Neural crest cell (in vitro differentiated cells): ENCODE measurements at regions not wholly inside any gene's neighbourhood (a gene's known extent, or its start where the extent isn't known, plus 50 kb on each side); places are given as distances from the start of the nearest gene placed in this dataset.
"Not testable (repeated sequence)": the region's sequence is repeated elsewhere in the genome, so short reads cannot be mapped to it uniquely, and the experiment has no call there.

Experiments
- DNase-seq: peaks from one replicate; pipeline ENCODE4 v3.0.0; 2021; ENCODE audit warnings: low read depth, mixed read lengths, low spot score
- H3K27ac Mint-ChIP-seq: one replicate; pipeline ENCODE4 v1.8.0; 2021; ENCODE audit warnings: mild to moderate bottlenecking, mixed read lengths; ENCODE audit not compliant: unreplicated experiment
- H3K27me3 Mint-ChIP-seq: 2 replicates; pipeline ENCODE4 v1.8.0; 2021; ENCODE audit warnings: low read depth, mild to moderate bottlenecking, mixed read lengths
- H3K36me3 Mint-ChIP-seq: 2 replicates; pipeline ENCODE4 v1.8.0; 2021; ENCODE audit warnings: low read depth, mild to moderate bottlenecking, mixed read lengths
- H3K4me1 Mint-ChIP-seq: 2 replicates; pipeline ENCODE4 v1.8.0; 2021; ENCODE audit warnings: mixed read lengths
- H3K4me3 Mint-ChIP-seq: one replicate; pipeline ENCODE4 v1.8.0; 2021; ENCODE audit warnings: mild to moderate bottlenecking, mixed read lengths
- H3K9me3 Mint-ChIP-seq: 2 replicates; pipeline ENCODE4 v1.8.0; 2021; ENCODE audit warnings: mixed read lengths
- TF ChIP-seq, protein P1 (sequence below): fragments of 200-600 bp; sonication (generic); conservative IDR thresholded peaks from 2 replicates; pipeline ENCODE4 v1.5.0; 2021; ENCODE audit warnings: antibody characterized with exemption, mild to moderate bottlenecking

DNA sequence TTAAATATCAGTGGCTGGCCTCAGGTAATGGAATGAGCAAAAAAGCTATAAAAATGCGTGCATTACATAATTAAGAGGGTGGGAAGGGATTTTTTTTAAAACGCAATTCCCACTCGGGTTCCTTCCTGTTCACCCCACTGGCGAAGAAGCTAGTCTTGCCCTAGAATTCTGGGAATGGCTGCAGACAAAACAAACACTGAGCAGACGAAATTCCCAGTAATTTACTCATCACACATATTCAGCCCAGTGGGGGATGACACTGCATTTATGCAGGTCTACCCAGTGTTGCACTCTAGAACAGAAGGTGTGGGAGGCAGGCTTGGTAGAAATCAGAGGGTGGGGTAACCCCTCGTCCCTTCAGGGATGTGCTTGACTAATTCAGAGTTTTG lies 2695.0 kb upstream of the DEFB115 start:
- no peak for DNase-seq
- H3K36me3 Mint-ChIP-seq: peaks cover 41% of the 10 kb centered on the region
- no peaks in the 10 kb centered on the region for H3K27me3 Mint-ChIP-seq
- H3K4me1 Mint-ChIP-seq: no peaks in the 10 kb centered on the region
- no peak overlapping the region for H3K27ac Mint-ChIP-seq
- TF ChIP-seq, protein P1, sequence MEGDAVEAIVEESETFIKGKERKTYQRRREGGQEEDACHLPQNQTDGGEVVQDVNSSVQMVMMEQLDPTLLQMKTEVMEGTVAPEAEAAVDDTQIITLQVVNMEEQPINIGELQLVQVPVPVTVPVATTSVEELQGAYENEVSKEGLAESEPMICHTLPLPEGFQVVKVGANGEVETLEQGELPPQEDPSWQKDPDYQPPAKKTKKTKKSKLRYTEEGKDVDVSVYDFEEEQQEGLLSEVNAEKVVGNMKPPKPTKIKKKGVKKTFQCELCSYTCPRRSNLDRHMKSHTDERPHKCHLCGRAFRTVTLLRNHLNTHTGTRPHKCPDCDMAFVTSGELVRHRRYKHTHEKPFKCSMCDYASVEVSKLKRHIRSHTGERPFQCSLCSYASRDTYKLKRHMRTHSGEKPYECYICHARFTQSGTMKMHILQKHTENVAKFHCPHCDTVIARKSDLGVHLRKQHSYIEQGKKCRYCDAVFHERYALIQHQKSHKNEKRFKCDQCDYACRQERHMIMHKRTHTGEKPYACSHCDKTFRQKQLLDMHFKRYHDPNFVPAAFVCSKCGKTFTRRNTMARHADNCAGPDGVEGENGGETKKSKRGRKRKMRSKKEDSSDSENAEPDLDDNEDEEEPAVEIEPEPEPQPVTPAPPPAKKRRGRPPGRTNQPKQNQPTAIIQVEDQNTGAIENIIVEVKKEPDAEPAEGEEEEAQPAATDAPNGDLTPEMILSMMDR: no peak
- H3K4me3 Mint-ChIP-seq: no peak overlapping the region
- peaks cover 51% of the 10 kb centered on the region for H3K9me3 Mint-ChIP-seq

DNA sequence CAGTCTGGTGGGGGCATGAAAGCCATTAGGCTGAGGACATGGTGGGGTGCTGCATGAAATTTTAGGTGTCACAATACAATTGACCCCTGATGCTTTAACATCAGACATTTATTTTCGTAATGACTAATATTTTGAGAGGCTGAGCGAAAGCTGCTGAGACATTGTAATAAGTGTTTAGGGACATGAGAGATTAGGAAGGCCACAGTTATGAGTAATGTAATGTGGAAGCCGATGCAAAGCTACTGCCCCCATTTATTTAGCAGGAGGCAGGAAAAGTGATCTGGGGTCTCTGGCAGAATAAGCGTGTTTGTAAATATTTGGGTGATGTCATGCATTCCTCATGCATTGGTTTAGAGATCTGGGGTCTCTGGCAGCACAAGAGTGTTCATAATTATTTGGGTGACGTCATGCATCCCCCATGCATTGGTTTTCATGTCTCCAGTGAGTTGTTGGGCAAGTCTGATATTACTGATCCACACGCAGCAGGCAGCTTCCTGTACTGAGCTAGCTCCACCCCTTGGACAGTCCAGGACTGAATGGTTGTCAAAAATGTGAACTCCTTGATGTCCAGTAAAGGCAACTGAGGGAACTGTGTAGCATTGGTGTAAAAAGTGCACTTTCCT lies 2694.5 kb upstream of the DEFB115 start:
- not testable (repeated sequence) for H3K4me3 Mint-ChIP-seq, H3K4me1 Mint-ChIP-seq, H3K27ac Mint-ChIP-seq, DNase-seq, H3K27me3 Mint-ChIP-seq
- H3K9me3 Mint-ChIP-seq: peaks cover 48% of the 10 kb centered on the region
- peaks cover 38% of the 10 kb centered on the region for H3K36me3 Mint-ChIP-seq

DNA sequence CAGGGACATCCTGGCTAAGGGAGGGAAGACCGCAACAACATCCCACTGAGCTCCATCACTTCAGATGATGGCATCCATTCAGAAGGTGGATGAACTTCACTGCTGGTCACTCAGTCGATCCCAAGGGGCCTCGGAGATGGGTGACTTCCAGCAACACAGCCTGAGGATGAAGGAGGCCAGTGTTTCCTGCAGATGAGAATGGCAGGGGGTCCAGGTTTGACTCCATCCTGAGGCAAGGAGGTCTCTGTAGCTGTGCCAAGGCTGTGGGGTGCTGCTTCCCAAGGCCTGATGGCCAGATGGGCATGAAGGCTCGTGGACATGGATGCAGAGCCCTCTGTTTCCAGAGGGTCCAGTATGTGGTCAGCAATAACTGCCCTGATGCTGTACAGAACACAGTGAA lies 2693.4 kb upstream of the DEFB115 start:
- peaks cover 42% of the 10 kb centered on the region for H3K9me3 Mint-ChIP-seq
- H3K4me1 Mint-ChIP-seq, H3K27ac Mint-ChIP-seq, H3K4me3 Mint-ChIP-seq, H3K27me3 Mint-ChIP-seq, DNase-seq: not testable (repeated sequence)
- H3K36me3 Mint-ChIP-seq: peaks cover 35% of the 10 kb centered on the region

DNA sequence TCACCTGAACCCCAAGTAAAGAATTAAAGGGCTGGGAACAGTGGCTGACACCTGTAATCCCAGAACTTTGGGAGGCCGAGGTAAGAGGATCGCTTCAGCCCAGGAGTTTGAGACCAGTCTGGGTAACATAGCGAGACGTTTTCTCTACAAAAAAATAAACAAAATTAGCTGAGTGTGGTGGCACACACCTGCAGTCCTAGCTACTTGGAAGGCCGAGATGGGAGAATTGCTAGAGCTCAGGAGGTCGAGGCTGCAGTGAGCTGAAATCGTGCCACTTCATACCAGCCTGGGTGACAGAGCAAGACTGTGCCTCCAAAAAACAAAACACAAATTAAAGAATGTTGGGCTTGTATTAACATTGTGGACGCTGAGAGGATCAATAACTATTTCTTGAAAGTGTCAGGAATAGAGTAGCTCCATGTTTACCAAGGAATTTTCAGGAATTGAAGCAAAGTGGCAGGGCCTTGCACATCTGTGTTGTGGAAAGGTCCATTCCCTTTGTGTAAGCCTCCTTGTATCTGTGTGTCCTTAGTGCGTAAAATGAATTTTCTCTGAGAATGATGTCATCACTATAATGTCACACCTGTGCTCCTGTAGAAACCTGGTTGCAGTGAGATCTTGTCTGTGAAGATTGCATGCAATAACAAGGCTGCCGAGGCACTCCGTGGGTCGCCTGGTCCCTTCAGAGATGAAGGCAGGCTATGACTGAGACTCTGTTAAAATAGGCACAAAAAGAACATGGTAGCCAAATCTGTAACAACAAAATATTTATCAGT lies 2692.6 kb upstream of the DEFB115 start:
- H3K36me3 Mint-ChIP-seq: peaks cover 32% of the 10 kb centered on the region

DNA sequence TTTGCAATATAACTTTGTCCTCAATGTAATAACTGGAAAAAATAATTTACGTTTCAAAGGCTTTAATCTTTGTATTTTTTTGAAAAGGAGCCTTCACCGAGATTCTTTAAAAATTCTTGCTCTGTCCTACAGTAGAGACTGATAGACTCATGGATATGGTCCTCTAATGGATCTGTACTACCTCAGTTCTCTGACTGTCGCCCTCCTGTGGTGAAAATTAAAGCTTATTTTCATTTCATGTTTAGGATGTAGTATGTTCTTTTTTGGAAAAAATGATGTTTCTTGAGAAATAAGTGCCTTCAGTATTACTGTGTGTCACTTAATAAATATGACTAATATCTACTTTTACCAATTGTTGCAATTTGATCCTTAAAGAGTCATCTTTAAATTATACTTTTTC lies 2681.5 kb upstream of the DEFB115 start:
- not testable (repeated sequence) for H3K36me3 Mint-ChIP-seq

More for the DNA sequence above, 2692.6 kb upstream of the DEFB115 start:
- H3K4me3 Mint-ChIP-seq, H3K27ac Mint-ChIP-seq, H3K27me3 Mint-ChIP-seq, DNase-seq, H3K4me1 Mint-ChIP-seq: not testable (repeated sequence)
- H3K9me3 Mint-ChIP-seq: peaks cover 38% of the 10 kb centered on the region

DNA sequence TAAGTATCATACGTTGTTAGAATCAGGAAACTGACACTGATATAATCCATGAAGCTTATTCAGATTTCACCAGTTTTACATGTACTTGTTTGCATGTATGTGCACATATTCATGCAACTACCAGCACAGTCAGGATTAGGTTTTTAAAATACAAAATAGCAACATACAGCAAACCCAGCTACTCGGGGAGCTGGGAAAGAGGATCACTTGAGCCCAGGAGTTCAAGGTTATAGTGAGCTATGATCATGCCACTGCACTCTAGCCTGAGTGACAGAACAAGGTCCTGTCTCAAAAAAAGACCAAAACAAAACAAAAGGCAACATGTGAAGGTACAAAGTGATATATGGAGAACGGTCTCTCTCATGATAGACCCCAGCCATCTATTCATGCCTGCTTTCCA lies 2665.8 kb upstream of the DEFB115 start:
- not testable (repeated sequence) for H3K4me3 Mint-ChIP-seq, DNase-seq, H3K36me3 Mint-ChIP-seq, H3K27me3 Mint-ChIP-seq, H3K27ac Mint-ChIP-seq, H3K9me3 Mint-ChIP-seq, H3K4me1 Mint-ChIP-seq

More for the DNA sequence above, 2681.5 kb upstream of the DEFB115 start:
- H3K9me3 Mint-ChIP-seq, H3K27ac Mint-ChIP-seq, H3K27me3 Mint-ChIP-seq, H3K4me3 Mint-ChIP-seq, DNase-seq, H3K4me1 Mint-ChIP-seq: not testable (repeated sequence)

DNA sequence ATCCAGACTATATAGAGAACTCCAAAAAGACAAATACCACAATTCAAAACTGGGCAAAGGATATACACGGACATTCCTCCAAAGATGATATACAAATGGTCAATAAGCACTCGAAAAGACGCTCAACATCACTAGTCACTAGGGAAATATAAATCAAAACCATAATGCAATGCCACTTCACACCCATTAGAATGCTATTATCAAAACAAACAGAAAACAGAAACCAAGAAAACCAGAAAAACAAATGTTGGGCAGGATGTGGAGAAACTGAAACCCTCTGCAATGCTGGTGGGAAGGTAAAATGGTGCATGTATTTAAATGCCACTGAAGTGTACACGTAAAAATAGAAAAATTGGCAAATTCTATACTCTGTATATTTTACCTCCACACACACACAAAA lies 2664.1 kb upstream of the DEFB115 start:
- not testable (repeated sequence) for DNase-seq, H3K36me3 Mint-ChIP-seq, H3K27ac Mint-ChIP-seq, H3K4me1 Mint-ChIP-seq, H3K4me3 Mint-ChIP-seq, H3K27me3 Mint-ChIP-seq, H3K9me3 Mint-ChIP-seq

DNA sequence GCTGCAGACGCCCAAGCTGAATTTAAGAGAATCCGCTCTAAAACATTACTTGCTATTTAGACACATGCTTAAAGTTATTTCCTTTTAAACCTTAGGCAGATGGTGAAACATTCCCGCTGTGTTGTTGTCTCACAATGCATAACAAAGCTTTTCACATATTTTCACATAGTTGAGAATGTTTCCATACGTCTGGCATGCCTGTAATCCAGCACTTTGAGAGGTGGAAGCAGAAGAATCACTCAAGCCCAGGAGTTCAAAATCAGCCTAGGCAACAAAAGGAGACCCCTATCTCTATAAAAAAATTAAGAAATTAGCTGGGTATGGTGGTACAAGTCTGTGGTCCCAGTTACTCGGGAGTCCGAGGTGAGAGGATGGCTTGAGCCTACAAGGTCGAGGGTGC lies 2663.0 kb upstream of the DEFB115 start:
- H3K4me3 Mint-ChIP-seq, H3K27me3 Mint-ChIP-seq, H3K27ac Mint-ChIP-seq, H3K4me1 Mint-ChIP-seq, DNase-seq, H3K36me3 Mint-ChIP-seq, H3K9me3 Mint-ChIP-seq: not testable (repeated sequence)

DNA sequence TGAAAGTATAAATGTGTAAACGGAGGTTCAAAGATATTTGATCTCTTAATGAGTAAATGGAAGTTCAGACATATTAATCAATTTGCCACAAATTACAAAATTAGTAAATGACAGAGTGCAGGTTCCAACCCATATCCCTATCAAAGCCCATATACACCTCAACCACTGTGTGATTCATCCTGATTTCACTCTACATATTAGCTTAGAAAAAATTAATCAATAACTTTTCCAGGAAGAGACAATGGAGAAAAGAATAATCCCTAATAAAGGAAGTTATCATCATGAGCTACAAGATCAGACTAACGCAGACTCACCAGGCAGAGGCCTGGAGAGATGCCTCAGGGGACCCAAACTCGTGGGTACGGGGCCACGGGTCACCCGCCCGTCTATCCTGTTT lies 2655.5 kb upstream of the DEFB115 start:
- Mint-ChIP-seq H3K36me3 (peaks cover 11% of the 10 kb centered on the region), H3K9me3 (peaks cover 17% of the 10 kb centered on the region)
- DNase-seq, H3K27ac Mint-ChIP-seq, H3K27me3 Mint-ChIP-seq, H3K4me3 Mint-ChIP-seq, H3K4me1 Mint-ChIP-seq: not testable (repeated sequence)

DNA sequence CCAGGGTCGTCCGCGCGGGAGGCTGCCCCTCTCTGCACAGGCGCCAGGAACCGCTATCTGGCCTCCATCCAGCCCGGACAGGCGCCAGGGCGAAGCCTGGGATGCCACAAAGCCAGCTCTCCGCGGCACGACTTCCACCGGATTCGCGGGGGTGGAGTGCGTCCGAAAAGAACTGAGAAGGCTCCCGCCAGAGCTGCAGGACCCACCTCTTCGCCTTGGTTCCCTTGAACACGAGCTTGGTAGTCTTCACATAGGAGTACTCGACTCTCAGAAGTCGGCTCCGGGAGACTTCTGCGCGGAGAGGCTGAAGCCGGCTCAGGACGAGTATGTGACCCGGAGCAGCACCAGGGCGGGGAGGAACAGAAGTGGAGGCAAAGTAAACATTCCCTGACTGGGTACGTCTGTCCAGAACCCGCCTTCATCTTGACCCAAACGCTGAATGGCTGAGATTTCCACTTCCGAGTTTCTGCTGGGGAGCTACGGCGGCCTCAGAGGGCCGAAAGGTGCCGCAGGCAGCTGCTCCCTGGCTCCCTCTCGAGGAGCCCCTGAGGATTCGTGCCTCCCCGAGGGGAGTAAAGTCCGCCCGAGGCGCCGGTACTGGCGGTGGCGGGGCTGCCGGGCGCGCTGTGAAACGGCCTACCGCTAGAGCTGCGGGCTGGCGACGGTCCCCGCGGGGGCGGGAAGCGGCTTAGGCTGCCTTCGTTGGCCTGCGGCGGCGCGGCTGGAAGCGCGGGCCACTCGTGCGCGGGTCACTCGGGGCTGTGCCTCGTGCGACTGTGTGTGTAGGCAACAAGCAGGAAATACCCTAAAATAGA lies 2654.9 kb upstream of the DEFB115 start:
- not testable (repeated sequence) for H3K27ac Mint-ChIP-seq, DNase-seq, H3K4me1 Mint-ChIP-seq, H3K27me3 Mint-ChIP-seq, H3K4me3 Mint-ChIP-seq
- Mint-ChIP-seq H3K9me3 (peaks cover 17% of the 10 kb centered on the region), H3K36me3 (peaks cover 11% of the 10 kb centered on the region)

DNA sequence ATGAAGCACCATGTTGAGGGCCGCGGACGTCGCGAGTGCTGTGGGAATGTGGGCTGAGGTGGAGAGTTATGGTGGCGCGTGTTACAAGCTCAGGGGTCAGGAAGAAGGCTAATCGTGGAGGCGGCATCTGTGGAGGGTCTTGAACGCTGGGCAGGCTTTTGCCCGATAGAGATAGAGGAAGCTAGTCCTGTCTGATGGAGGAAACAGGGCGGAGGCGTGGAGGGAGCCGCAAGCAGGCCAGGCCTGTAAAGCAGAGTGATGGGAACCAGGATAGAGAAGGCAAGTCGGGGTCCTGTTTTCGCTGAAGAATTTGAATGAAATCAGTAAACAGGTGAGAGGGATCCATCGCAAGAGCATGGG lies 2654.3 kb upstream of the DEFB115 start:
- not testable (repeated sequence) for H3K27ac Mint-ChIP-seq, H3K27me3 Mint-ChIP-seq, H3K4me3 Mint-ChIP-seq, DNase-seq, H3K4me1 Mint-ChIP-seq
- H3K9me3 Mint-ChIP-seq: peaks cover 17% of the 10 kb centered on the region
- peaks cover 11% of the 10 kb centered on the region for H3K36me3 Mint-ChIP-seq
